GM21576 (cell line): ENCODE measurements at regions not wholly inside any gene's neighbourhood (a gene's known extent, or its start where the extent isn't known, plus 50 kb on each side); places are given as distances from the start of the nearest gene placed in this dataset.

Experiments used
- ATAC-seq: cut with Tn5 transposase; IDR thresholded peaks from one replicate; pipeline ENCODE4 v1.9.1; 2021; ENCODE audit warnings: mild to moderate bottlenecking, moderate library complexity; ENCODE audit not compliant: unreplicated experiment

DNA sequence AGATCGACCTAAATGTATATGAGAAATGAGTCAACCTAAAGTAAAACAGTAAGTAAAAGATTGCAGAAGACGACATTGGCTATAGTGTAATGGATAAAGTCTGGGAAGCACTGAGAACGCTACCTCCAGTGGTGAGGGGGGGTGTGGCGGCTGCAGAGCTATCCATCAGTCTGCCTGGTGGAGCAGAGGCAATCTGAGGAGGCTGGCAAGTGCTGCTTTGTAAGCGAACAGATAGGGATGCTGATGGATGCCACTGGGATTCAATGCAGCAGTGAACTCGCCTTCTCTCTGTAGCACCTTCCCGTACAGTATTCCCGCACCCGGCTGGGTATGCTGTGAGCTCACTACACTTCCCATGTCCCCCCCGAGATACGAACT, 261.5 kb downstream of the NSG2 start:
- ATAC-seq = no peak

DNA sequence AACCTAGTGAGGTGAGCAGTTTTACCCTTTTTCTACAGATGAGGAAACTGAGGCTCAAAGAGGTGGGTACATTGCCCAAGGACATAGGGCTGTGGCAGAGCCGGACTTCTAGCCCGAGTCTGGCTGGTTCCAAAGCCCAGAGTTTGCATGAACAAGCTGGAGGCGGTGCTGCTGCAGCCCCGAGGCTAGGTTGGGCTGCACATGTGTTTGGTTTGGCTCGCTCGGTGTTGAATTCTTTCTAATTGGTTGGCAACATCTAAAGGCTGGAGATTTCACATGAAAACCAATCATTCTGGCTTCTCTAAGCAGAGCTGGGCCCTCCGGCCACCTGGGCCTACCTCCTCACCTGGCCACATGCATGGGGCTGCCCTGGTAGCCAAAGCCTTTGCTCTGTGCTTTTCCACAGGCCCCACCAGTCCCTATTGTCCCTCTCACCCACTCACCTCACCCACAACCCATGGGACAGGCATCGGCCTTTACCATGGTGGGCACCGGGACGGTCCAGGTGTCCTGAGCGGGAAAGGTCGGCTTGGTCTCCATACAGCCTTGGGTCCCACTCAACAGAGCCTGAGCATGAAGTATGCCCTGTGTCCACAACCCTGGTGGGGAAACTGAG, 262.3 kb downstream of the NSG2 start:
- no peak for ATAC-seq

DNA sequence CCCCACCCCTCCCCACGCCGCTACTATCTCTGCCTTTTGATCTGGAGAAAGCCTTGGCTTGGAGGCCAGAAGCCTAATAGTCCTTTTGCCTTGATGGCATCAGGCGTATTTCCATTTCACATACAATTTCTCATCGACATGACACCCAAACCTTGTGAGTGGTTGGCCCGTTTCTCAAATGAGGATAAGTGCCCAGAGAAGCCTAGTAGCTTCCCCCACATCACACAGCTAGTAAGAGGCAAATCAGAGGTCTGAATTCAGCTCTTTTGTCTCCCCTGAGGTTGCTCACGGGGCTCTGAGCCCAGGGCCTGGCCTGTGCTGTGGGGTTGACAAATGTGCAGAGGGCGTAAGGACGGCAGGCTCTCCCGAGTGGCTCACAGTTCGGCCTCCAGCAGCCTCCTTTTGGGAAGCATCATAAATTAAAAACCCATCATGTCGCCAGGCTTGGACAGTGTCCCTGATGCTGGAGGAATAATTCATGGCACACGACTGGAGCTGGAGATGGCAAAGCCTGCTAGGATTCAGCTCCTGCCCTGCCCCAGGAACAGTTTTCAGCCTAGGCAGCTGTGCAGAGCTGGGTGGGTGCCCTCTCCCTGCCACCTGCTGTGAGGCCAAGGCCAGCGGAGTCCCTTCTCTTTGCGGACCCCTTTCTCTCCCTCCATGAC, 263.8 kb downstream of the NSG2 start:
- ATAC-seq = no peak

DNA sequence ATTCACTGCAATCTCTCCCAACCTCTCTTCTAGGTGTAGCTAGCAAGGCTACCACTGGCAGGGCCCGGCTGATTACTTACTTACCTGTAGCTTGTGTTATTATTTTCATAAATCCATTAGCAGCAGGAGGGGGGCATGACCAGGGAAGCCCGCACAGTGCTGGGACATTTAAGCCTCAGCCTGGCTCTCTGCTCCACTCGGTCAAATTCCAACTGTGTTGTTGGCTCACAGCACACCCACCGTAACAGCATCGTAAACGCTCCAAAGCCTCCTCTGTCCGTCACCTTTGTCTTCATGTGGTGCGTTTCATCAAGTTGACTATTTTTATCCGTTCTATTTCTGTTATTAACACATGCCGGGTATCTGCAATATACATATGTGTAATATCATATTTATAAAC, 264.7 kb downstream of the NSG2 start:
- ATAC-seq = no peak

DNA sequence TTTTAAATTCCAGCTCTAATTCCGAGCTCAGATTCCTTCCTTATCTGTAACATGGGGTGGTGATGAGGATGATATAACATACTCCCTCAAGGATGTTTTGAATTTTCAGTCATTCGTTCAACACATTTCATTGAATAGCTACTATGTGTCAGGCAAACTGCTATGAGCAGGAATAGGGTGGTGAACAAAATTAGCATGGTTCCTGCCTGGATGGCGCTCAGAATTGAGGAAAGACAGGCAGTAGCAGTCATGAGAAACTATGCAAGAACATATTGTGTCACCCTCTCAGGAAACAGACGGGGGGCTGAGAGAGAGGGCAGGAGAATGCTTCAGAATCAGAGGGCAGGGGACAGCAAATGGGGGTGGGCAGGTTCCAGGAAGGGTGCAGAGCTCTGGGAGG, 265.2 kb downstream of the NSG2 start:
- ATAC-seq = no peak

DNA sequence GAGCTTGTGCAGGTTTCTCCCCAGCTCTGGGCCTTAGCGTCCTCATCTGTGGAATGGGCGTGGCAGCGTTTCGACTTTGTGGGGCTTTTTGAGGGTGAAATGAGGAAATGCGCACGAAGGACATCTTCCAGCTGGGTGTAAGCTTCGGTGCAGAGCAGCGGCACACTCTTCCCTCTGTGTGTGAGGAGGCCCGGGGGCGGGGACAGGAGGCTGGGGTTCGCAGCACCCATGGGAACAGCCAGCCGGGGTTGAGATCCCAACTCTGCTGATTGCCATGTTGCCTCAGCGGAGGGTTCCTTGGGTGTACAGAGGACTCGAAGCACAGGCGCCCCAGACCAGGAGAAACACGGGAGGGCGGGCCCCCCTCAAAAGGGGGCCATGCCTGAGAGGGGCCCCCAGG, 265.6 kb downstream of the NSG2 start:
- ATAC-seq = no peak

DNA sequence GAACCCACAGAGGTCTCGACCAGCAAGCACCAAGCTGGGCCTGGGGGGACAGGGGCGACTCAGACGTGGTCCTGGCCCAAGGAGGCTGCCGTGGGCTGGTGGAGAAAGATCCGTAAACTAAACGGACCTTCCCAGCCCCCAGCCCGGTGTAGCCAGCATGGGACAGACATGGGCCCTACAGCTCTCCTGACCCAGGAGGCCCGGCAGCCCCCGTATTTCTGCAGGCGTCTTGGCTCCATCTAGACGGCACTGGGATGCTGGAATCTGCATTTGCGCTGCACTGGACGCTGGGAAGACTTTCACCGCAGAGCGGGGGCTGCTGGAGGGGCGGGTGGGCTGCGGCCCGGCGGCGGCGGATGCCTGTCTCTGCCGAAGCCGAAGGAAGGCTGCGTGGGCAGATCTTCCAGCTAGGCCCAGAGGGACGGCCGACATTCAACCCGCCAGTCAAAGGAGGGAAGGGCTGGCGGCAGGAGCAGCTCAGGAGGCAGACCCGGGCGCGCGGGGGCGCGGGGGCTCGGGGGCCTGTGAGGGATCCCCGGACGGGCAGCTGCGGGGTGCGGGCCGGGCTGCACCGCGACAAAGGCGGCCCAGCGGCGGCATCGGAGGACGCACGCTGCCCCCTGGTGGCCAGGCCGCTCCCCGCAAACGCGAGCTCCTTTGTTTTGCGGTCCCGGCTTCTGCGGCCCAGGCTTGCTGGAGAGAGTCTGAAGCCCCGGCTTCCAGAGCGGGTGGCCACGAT, 266.2 kb downstream of the NSG2 start:
- peak; percentile 70 for ATAC-seq

DNA sequence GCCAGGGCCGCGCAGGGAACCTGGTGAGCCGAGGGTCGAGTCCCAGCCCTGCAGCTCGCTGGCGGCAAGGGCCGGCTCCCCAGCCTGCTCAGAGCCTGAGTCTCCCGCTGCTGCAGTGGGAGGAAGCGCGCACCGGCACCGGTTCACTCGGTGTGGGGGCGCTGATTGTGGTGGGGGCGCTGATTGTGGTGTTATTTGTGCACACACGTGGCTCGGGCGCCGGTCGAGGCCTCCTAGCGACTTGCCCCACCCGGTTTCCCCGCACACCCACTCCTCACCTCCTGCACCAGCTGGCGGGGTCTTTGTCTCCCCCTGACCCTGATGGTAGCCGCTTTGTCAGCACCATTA, 266.7 kb downstream of the NSG2 start:
- no peak for ATAC-seq

DNA sequence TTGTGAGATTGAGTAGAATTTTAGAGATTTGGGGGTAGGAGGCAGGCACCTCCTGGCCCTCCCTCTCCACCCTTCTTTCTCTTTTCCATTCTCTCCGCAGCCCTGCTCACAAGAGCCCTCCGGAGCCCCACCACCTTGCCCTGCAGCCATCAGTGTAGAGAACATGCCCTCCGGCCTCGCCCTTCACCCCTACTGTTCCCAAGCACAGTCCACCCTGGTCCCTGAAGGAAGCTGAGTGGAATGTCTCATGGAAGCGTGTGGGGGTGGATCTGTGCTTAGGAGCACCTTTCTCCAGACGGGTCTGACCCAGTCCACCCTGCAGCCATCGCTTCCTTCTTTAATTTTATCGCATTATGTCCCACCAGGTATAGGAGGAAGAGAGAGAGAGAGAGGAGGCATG, 267.1 kb downstream of the NSG2 start:
- ATAC-seq = no peak

DNA sequence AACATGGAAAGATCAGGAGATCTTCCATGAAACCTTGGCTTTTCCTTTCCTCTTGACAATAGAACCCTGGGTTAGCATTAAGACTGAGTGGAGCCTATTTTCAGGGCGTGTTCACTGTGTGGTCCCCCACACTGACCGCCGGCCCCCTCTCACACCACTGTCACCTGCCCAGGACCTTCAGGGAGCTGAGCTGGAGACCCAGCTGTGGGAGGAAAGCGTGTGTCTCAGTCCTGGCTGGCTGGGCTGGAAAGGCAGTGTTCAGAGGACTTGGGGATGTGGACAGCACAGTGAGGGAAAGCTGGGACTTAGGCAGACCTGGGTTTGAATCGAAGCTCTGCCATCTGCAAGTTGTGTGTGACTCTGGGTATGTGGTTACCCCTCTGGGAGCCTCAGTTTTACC, 268.1 kb downstream of the NSG2 start:
- ATAC-seq = no peak

DNA sequence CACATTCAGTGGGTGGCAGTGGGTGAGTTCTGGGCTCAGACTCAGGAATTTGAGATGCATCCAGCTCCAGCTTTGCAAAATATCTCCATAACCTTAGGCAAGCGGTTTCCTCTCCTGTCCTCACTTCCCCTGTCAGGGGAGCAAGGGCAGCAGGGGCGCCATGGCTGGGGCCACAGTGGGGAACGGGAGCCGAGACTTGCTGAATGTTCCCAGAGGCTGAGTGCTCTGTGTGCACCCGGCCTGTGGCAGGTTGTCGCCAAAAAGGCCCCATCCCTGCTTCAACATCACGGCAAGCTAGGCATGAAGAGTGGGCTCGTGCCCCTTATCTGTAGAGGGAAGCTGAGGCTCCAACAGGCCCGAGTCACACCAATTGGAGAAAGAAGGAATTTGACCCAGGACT, 268.8 kb downstream of the NSG2 start:
- ATAC-seq = no peak

DNA sequence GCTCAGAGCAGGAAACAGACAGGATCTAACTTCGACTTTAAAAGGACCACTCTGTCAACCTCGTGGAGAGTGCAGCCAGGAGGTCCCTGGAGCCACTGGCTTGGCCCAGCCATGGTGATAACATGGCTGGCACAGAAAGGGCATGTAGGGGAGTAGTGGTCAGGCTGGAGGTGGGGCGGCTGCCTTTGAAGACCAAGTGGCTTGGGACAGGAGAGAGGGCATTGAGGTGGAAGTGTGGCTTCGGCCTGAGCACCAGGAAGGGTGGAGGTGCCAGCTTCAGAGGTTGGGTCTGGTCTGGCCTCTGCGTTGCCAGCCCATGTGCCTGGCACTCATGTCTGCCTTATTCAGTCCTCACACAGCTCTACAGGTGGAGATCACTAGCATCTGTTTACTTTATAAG, 270.0 kb downstream of the NSG2 start:
- ATAC-seq = no peak

DNA sequence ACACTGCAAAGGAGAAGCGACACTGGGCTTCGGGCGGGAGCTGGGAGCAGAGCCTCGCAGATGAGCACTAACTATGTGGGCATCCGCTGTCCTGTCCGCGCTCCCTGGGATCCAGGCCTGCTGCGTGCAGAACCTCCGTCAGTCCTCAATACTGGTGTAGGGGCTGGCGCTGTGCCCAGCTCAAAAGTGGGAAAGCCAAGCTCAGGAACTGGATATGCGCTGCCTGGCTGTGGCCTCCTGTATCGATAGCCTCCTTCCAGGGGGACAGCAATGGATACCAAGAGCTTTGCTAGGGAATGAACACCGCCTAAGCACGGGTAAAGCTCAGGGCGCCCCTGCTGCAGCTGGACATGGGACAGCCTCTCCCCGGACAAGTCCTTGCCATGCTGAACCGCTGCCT, 270.4 kb downstream of the NSG2 start:
- no peak for ATAC-seq

DNA sequence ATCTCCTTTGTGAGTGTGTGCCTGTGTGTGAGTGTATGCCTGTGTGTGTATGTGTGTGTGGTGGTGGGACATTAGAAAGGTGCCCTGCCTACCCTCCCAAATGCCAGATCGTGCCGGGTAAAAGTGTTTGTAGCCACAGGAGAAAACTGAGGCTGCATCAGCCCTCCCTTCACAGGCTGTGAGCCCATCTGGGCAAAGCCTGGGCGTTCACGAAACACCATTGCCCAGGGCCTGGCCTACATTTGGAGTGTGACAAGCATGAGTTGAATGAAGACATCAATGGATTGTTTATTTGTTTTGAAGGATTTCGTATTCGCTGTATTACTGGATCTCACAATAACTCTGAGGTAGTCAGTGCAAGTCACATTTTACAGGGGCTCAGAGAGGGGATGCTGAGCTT, 270.8 kb downstream of the NSG2 start:
- ATAC-seq = no peak

DNA sequence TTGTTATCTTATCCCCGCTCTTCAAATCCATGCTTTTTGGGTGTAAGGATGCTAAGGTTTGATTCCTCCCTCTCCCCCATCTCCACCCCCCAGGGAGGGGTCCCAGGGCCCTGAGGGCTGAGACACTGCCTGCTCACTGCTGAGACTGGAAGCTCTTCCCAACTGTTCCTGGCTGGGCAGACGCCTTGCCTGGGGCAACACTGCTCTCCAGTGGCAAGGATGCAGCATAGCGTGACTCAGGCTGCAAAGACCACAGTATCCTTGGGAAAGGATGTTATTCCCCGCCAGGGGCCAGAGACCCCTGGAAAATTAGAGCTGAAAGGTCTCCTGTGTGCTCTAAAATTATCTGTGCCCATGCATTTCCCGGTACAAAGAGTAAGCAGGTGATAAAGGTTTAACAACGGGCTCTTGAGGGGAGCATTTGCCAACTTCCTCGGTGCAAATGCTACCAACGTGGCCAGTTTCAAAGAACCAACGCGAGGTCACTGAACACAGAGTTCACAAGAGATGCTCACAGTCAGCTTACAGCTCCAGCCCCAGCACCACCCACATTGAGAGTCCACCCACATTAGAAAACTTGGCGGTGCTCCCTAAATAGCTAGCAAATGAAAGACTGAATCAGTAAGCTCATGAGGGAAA, 271.9 kb downstream of the NSG2 start:
- ATAC-seq = no peak

DNA sequence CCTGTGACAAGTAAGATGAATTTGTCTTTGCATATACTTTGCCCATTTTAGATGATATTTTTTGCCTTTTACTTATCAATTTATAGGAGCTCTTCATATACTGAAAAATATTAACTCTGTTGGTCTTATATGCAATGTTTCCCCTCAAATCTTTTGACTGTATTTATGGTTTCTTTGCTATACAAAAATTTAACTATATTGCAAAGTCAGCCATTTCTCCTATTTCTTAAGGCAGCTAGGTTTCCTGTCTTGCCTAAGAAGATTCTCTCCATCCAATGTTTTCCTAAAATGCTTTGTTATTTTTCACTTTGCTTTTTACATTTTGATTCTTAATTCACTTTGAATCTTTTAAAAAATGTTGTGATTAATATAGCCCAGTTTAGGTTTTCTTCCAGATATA, 273.1 kb downstream of the NSG2 start:
- no peak for ATAC-seq

DNA sequence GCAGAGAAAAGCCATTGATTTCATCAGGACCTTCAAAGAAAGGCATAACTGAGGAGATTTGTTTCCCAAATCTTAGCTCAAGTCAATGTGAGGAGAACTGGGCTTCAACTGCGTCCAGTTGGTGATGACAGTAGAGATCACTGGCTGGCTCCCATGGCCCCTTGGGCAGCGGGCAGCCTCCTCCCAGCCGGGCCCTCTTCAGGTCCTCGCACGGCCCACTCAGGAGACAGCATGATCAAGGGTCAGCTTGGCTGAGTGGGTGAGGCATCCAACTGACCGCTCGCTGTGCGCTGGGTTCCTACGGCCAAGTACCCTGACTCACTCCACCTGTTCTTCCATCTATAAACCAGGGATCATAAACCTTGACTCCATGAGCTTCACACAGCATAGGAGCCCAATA, 274.0 kb downstream of the NSG2 start:
- no peak for ATAC-seq

DNA sequence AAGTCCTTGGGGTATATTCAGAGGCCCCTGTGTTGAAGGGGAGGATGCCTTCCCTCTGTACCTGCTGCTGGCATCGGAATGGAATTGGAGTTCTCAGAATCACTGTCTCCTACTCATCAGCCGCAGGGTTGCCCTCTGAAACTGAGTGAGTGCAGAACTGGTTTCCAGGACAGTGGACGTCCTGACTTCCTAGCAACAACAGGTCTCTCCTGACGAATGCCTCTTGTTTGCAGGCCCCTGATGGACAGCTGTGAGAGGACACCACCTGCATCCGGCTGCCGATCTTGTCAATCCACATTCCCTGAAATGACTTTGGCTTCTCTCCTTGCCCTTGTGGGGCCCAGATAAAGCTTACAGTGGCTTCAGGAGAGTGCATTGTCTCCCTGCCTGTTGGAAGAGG, 274.5 kb downstream of the NSG2 start:
- ATAC-seq = no peak

DNA sequence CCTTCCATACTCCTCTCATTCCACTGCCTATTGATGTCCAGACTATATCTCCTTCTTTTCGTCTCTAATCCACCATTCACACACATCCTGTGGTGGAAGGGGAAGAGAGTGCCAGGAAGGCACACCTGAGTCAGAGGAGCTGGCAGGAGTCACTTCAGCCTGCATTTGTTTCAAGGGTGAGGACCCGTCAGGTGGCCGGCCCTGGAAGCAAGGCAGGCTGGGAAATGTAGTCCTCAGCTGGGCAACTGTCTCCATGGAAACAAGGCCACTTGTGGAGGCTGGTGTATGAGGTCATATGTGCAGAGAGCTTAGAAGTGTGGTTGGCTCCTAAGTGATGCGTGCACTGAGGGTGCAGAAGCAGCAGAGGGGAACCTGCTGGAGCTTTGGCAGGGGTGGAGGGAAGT, 278.4 kb downstream of the NSG2 start:
- peak; percentile 81 for ATAC-seq

DNA sequence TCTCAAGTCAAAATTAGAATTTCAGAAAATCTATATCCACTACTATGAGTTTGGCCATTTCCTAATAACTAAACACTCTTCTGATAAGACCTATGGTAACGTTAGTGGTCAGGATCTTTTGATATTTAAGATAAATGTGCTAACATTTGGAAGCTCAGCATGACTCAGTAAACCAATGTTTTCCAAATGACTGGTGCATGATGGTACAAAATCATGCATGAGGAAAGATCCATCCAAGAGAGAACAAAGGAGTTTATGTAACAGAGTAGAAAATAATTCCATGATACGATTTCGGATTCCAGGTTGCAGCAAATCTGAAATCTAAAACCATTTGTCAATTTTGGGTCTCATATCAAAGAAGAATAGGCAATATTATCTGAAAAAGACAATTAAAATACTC, 279.2 kb downstream of the NSG2 start:
- no peak for ATAC-seq

DNA sequence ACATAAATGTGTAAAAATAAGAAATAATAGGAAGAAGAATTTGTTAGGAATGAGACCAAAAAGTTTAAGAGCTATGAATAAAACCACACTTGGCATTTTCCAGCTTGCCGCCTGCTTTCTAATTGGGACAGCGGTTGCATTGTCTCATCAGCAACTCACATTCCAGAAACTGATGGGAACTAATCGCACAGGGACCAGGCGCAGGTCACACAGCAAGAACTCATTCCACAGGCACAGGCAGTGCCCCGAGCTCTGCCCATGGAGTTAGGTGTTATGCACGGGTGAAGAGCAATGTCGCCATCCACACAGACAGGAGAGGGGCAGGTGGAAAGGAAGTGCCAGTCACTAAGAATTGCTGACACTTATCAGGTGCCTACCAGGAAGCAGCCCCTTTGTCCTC, 279.9 kb downstream of the NSG2 start:
- ATAC-seq = no peak

DNA sequence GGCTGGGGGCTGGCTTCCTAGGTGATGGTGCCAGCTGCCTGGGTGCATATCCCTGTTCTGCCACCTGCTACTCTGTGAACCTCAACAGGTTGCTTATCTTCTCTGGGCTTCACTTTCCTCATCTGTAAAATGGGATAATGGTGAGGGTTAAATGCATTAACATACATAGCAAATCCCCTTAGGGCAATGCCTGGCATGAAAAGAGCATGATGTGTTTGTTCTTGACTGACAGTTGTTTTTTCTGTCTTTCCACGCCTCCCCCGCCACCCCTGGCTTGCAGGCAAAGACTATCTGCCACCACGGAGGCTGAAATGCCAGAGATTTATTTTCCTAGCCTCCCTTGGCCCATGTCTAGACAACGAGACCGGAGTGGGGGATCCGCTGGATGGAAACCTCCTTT, 280.5 kb downstream of the NSG2 start:
- ATAC-seq = no peak
